WERI-Rb-1 (cell line): ENCODE measurements at regions not wholly inside any gene's neighbourhood (a gene's known extent, or its start where the extent isn't known, plus 50 kb on each side); places are given as distances from the start of the nearest gene placed in this dataset.

Experiments
- DNase-seq: peaks from one replicate; pipeline ENCODE4 v3.0.0-alpha.2; 2020
- H3K27ac ChIP-seq: fragments of 250-450 bp; sonication (Bioruptor Pico); 2 replicates; pipeline ENCODE4 v1.5.1; 2020; ENCODE audit warnings: mild to moderate bottlenecking, moderate library complexity
- H3K27me3 ChIP-seq: fragments of 250-450 bp; sonication (Bioruptor Pico); 2 replicates; pipeline ENCODE4 v1.5.1; 2021; ENCODE audit warnings: mild to moderate bottlenecking, low read depth, moderate library complexity; ENCODE audit not compliant: insufficient read depth, severe bottlenecking
- H3K36me3 ChIP-seq: fragments of 250-450 bp; sonication (Bioruptor Pico); 2 replicates; pipeline ENCODE4 v1.5.1; 2020; ENCODE audit warnings: mild to moderate bottlenecking, moderate library complexity
- H3K4me3 ChIP-seq: 2 replicates; pipeline ENCODE4 v1.5.1; 2011; ENCODE audit warnings: low read depth, mild to moderate bottlenecking, control low read depth, low read length
- H3K9me3 ChIP-seq: fragments of 250-450 bp; sonication (Bioruptor Pico); 2 replicates; pipeline ENCODE4 v1.5.1; 2021; ENCODE audit warnings: mild to moderate bottlenecking, moderate library complexity; ENCODE audit not compliant: severe bottlenecking
- TF ChIP-seq, protein P1 (sequence below): IDR thresholded peaks from 2 replicates; pipeline ENCODE4 v1.5.1; 2011; ENCODE audit warnings: low read depth, mild to moderate bottlenecking, control low read depth, inconsistent platforms, low read length

DNA sequence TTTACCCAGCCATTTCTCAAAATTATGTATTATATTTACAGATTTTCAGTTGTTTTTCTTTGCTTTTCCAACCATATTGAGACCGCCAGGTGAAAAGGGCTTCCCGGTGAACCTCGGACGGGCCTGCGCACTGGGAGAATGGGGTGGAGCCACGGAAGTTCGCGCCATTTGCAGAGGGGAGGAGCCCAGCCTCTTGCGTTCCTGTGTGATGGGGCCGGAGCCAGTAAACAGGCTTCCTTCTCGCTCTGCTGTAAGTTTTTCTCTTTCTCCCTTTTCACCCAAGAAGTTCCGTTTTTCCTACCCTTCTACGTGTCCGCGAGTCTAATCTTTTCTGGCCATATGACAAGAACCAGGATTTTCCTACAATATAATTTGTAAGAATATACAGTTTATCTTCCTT is 1108.8 kb upstream of the SEL1L start:
- H3K36me3 ChIP-seq = no peaks in the 10 kb centered on the region
- H3K27me3 ChIP-seq = no peaks in the 10 kb centered on the region
- no peak for DNase-seq
- TF ChIP-seq, protein P1, sequence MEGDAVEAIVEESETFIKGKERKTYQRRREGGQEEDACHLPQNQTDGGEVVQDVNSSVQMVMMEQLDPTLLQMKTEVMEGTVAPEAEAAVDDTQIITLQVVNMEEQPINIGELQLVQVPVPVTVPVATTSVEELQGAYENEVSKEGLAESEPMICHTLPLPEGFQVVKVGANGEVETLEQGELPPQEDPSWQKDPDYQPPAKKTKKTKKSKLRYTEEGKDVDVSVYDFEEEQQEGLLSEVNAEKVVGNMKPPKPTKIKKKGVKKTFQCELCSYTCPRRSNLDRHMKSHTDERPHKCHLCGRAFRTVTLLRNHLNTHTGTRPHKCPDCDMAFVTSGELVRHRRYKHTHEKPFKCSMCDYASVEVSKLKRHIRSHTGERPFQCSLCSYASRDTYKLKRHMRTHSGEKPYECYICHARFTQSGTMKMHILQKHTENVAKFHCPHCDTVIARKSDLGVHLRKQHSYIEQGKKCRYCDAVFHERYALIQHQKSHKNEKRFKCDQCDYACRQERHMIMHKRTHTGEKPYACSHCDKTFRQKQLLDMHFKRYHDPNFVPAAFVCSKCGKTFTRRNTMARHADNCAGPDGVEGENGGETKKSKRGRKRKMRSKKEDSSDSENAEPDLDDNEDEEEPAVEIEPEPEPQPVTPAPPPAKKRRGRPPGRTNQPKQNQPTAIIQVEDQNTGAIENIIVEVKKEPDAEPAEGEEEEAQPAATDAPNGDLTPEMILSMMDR = no peak
- no peaks in the 10 kb centered on the region for H3K9me3 ChIP-seq
- H3K4me3 ChIP-seq = no peak overlapping the region
- no peak overlapping the region for H3K27ac ChIP-seq

DNA sequence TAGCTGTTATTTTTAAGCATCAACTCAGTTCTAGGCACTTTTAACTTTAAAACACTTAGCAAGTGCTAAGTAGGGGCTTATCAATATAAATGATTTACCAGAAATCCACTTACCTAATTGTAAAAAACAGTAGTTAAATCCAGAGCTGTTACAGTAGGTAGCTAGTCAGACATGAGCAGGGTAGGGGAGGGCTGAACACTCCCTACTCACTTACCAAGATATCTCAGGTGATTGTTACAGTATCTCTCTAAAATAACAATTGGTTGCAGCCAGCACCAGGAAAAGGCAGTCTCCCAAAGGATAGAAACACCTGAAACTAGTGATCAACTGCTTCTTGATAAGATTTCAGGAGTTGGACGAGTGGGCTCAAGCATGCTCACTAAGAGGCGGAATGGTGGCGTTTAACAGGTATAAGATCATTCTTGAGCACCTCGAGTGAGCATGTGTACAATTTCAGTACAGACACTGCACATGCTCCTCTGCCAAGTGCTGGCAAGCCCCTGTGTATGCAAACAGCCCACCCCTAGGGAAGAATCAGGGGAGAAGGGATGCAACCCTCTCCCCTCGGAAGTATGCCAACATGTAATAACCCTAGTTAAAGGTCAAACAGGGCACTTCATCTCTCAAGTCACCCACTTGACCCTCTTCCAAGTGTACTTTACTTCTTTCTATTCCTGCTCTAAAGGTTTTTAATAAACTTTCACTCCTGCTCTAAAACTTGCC is 1113.6 kb upstream of the SEL1L start:
- DNase-seq = no peak
- no peak overlapping the region for H3K27ac ChIP-seq

DNA sequence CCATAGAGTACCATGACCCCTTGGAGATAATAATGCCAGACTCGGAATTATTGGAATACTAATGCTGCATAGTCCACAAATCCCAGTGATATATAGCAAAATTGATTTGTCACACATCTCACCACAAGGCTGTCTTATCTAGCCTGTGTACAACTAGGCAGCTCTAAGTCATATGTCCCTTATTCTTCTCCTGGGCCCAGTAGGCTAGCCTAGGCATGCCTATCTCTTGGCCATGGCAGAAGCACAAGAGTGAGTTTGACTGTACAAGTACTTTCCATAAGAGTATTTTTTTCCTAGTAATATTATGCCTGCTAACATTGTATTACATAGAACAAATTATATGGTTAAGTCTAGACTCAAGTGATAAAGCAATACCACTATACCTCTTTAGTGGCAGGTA is 1122.1 kb upstream of the SEL1L start:
- H3K36me3 ChIP-seq = no peaks in the 10 kb centered on the region
- H3K27me3 ChIP-seq = no peaks in the 10 kb centered on the region
- H3K4me3 ChIP-seq = no peak overlapping the region
- no peak overlapping the region for H3K27ac ChIP-seq
- no peaks in the 10 kb centered on the region for H3K9me3 ChIP-seq
- TF ChIP-seq, protein P1 = no peak
- DNase-seq = no peak

More for the DNA sequence above, 1113.6 kb upstream of the SEL1L start:
- TF ChIP-seq, protein P1 = no peak
- no peak overlapping the region for H3K4me3 ChIP-seq
- no peaks in the 10 kb centered on the region for H3K9me3 ChIP-seq
- H3K27me3 ChIP-seq = no peaks in the 10 kb centered on the region
- H3K36me3 ChIP-seq = no peaks in the 10 kb centered on the region

DNA sequence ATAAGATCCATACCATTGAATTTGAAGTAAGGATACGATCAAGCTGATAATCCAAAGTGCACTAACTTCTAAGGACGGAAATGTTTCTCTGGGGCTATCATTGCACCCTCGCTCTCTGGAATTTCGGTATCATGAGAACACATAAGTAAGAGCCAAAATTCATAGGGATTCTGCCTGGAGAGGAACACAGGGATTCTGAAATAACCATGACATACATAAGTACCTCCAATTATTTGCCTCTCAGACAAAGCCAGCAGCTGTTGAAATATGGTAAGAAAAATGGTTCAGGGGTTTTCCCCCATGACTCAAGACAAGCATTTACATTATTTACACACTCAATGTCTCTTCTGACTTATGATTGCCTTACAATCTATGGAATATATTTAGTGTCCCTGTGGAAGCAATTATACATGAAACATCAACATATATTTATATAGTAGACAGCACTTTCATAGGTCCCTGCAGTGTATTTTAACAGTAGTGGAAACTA is 1123.6 kb upstream of the SEL1L start:
- TF ChIP-seq, protein P1 = no peak
- no peak overlapping the region for H3K27ac ChIP-seq
- no peaks in the 10 kb centered on the region for H3K9me3 ChIP-seq
- no peak overlapping the region for H3K4me3 ChIP-seq
- no peaks in the 10 kb centered on the region for H3K36me3 ChIP-seq
- no peaks in the 10 kb centered on the region for H3K27me3 ChIP-seq
- no peak for DNase-seq

DNA sequence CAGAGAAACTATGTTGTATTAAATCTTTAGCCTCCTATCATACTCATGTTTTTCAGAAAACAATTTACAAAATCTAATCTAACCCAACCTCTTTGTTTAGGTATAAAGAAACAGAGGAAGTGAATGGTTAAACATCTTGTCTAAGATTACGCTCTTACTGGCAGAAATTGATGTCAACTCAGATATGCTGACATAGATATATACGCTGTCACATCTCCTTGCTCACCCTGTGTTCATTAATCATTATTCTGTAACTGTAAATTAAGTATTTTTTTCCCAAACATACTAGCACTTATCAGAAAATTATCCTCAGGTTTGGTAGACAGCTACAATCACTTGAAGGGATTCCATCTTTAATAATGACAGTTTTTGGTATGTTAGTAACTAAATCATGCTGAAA is 1127.6 kb upstream of the SEL1L start:
- Histone ChIP-seq H3K27me3 (no peaks in the 10 kb centered on the region), H3K9me3 (no peaks in the 10 kb centered on the region), H3K36me3 (no peaks in the 10 kb centered on the region), H3K27ac (no peak overlapping the region), H3K4me3 (no peak overlapping the region)
- TF ChIP-seq, protein P1 = no peak
- no peak for DNase-seq

DNA sequence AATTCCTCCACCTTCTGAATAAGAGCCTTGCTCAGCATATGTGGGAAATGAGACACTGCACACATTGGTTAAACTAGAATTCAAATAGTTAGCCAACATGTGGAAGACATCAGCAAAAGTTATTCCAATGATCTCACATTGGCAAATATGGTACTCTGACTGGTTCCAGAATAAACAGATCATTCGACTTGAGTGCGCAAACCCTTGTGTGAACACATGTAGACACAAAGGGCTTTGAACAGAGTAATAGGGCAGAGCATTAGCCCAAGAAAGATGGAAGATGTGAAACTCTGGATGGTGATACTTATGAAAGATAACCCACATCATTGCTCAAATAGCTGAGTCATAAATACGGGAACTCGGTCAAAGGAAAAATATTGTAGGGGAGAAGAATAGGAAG is 1133.4 kb upstream of the SEL1L start:
- Histone ChIP-seq H3K36me3 (no peaks in the 10 kb centered on the region), H3K27me3 (no peaks in the 10 kb centered on the region), H3K4me3 (no peak overlapping the region), H3K9me3 (no peaks in the 10 kb centered on the region), H3K27ac (no peak overlapping the region)
- TF ChIP-seq, protein P1 = no peak
- DNase-seq = no peak
